H9 (cell line): ENCODE measurements at regions not wholly inside any gene's neighbourhood (a gene's known extent, or its start where the extent isn't known, plus 50 kb on each side); places are given as distances from the start of the nearest gene placed in this dataset.

Experiments used
- DNase-seq: peaks from one replicate; pipeline ENCODE4 v3.0.0-alpha.2; 2017
- H2AFZ ChIP-seq: one replicate; pipeline ENCODE4 v1.6.1; 2013; ENCODE audit warnings: mild to moderate bottlenecking, low read length, control low read depth, moderate library complexity
- H2AK5ac ChIP-seq: 2 replicates; pipeline ENCODE4 v1.6.1; 2013; ENCODE audit warnings: low read length, control low read depth, mixed read lengths; ENCODE audit not compliant: insufficient read length
- H2BK120ac ChIP-seq: one replicate; pipeline ENCODE4 v1.6.1; 2013; ENCODE audit warnings: low read depth, mild to moderate bottlenecking, low read length, control low read depth, inconsistent platforms; ENCODE audit not compliant: poor library complexity, severe bottlenecking
- H2BK12ac ChIP-seq: 2 replicates; pipeline ENCODE4 v1.6.1; 2013; ENCODE audit warnings: low read length, control low read depth, mixed read lengths, low read depth; ENCODE audit not compliant: insufficient read length
- H2BK15ac ChIP-seq: 2 replicates; pipeline ENCODE4 v1.6.1; 2013; ENCODE audit warnings: low read depth, low read length, control low read depth
- H2BK20ac ChIP-seq: one replicate; pipeline ENCODE4 v1.6.1; 2013; ENCODE audit warnings: low read depth, mild to moderate bottlenecking, low read length, control low read depth, inconsistent platforms; ENCODE audit not compliant: poor library complexity, severe bottlenecking
- H2BK5ac ChIP-seq: 2 replicates; pipeline ENCODE4 v1.6.1; 2013; ENCODE audit warnings: low read length, control low read depth, mixed read lengths; ENCODE audit not compliant: insufficient read length
- H3K14ac ChIP-seq: 2 replicates; pipeline ENCODE4 v1.6.1; 2013; ENCODE audit warnings: low read length, control low read depth; ENCODE audit not compliant: insufficient read depth
- H3K18ac ChIP-seq: 2 replicates; pipeline ENCODE4 v1.6.1; 2013; ENCODE audit warnings: low read depth, mild to moderate bottlenecking, mixed read lengths, low read length, control low read depth; ENCODE audit not compliant: insufficient read length
- H3K23ac ChIP-seq: 2 replicates; pipeline ENCODE4 v1.6.1; 2013; ENCODE audit warnings: low read length, control low read depth, mixed read lengths, low read depth; ENCODE audit not compliant: insufficient read length
- H3K23me2 ChIP-seq: 2 replicates; pipeline ENCODE4 v1.6.1; 2013; ENCODE audit warnings: low read depth, mild to moderate bottlenecking, mixed read lengths, low read length, control low read depth; ENCODE audit not compliant: insufficient read length, poor library complexity, severe bottlenecking
- H3K27ac ChIP-seq: 2 replicates; pipeline ENCODE4 v1.5.1; 2013; ENCODE audit warnings: low read length, control low read depth, mixed read lengths, low read depth; ENCODE audit not compliant: insufficient read length
- H3K27me3 ChIP-seq: 2 replicates; pipeline ENCODE4 v1.6.1; 2013; ENCODE audit warnings: low read length, control low read depth, inconsistent platforms; ENCODE audit not compliant: insufficient read depth
- H3K4ac ChIP-seq: 2 replicates; pipeline ENCODE4 v1.6.1; 2013; ENCODE audit warnings: low read depth, mild to moderate bottlenecking, control low read depth, inconsistent platforms, low read length, moderate library complexity
- H3K4me1 ChIP-seq: 2 replicates; pipeline ENCODE4 v1.6.1; 2013; ENCODE audit warnings: low read length, control low read depth, inconsistent platforms; ENCODE audit not compliant: insufficient read depth
- H3K4me2 ChIP-seq: 2 replicates; pipeline ENCODE4 v1.6.1; 2013; ENCODE audit warnings: low read length, control low read depth, mixed read lengths; ENCODE audit not compliant: insufficient read length, insufficient read depth
- H3K56ac ChIP-seq: 2 replicates; pipeline ENCODE4 v1.6.1; 2013; ENCODE audit warnings: low read depth, mild to moderate bottlenecking, mixed read lengths, low read length, control low read depth; ENCODE audit not compliant: insufficient read length
- H3K79me1 ChIP-seq: 2 replicates; pipeline ENCODE4 v1.6.1; 2013; ENCODE audit warnings: low read depth, mild to moderate bottlenecking, moderate library complexity, low read length, control low read depth, inconsistent platforms; ENCODE audit not compliant: insufficient read depth, poor library complexity, severe bottlenecking
- H3K79me2 ChIP-seq: 2 replicates; pipeline ENCODE4 v1.6.1; 2013; ENCODE audit warnings: low read length, control low read depth, inconsistent platforms; ENCODE audit not compliant: insufficient read depth
- H3K9ac ChIP-seq: 2 replicates; pipeline ENCODE4 v1.6.1; 2013; ENCODE audit warnings: low read length, control low read depth, mixed read lengths; ENCODE audit not compliant: insufficient read length; ENCODE audit errors: extremely low read depth
- H3K9me3 ChIP-seq: one replicate; pipeline ENCODE4 v1.6.1; 2013; ENCODE audit warnings: low read depth, low read length, inconsistent platforms; ENCODE audit not compliant: control insufficient read depth
- H3T11ph ChIP-seq: one replicate; pipeline ENCODE4 v1.6.1; 2013; ENCODE audit warnings: mild to moderate bottlenecking, low read length, control low read depth, inconsistent platforms
- H4K20me1 ChIP-seq: one replicate; pipeline ENCODE4 v1.6.1; 2013; ENCODE audit not compliant: control insufficient read depth, insufficient read length, insufficient read depth
- H4K5ac ChIP-seq: 2 replicates; pipeline ENCODE4 v1.6.1; 2013; ENCODE audit warnings: low read depth, mild to moderate bottlenecking, mixed read lengths, low read length, control low read depth; ENCODE audit not compliant: insufficient read length
- H4K8ac ChIP-seq: replicated peaks from 2 replicates; pipeline ENCODE4 v1.6.1; 2013; ENCODE audit warnings: low read length, control low read depth, mixed read lengths, low read depth; ENCODE audit not compliant: insufficient read length
- H4K91ac ChIP-seq: 2 replicates; pipeline ENCODE4 v1.6.1; 2013; ENCODE audit warnings: low read depth, mild to moderate bottlenecking, moderate library complexity, mixed read lengths, low read length, control low read depth; ENCODE audit not compliant: insufficient read length
- H3K27ac Mint-ChIP-seq, 3 experiments: 2 replicates in 2 of 3; 3 replicates in 1 of 3; pipeline ENCODE4 v1.8.0; 2020 to 2021; ENCODE audit warnings: mixed read lengths in 3 of 3, mild to moderate bottlenecking in 1 of 3, moderate library complexity in 1 of 3
- H3K27me3 Mint-ChIP-seq: 2 replicates; pipeline ENCODE4 v1.8.0; 2021; ENCODE audit warnings: low read depth, mild to moderate bottlenecking, moderate library complexity, mixed read lengths
- H3K36me3 Mint-ChIP-seq, 3 experiments: 2 replicates in 2 of 3; 3 replicates in 1 of 3; pipeline ENCODE4 v1.8.0; 2020 to 2021; ENCODE audit warnings: low read depth in 3 of 3, mixed read lengths in 3 of 3; ENCODE audit not compliant: insufficient read depth in 1 of 3
- H3K4me1 Mint-ChIP-seq, 2 experiments: 2 replicates each; pipeline ENCODE4 v1.8.0; 2020; ENCODE audit warnings: mixed read lengths in 2 of 2
- H3K4me3 Mint-ChIP-seq, 2 experiments: 2 replicates in 1 of 2; 3 replicates in 1 of 2; pipeline ENCODE4 v1.8.0; 2020 to 2021; ENCODE audit warnings: mild to moderate bottlenecking in 2 of 2, mixed read lengths in 2 of 2, moderate library complexity in 1 of 2
- H3K9me3 Mint-ChIP-seq, 2 experiments: 2 replicates in 1 of 2; 3 replicates in 1 of 2; pipeline ENCODE4 v1.8.0; 2020; ENCODE audit warnings: mild to moderate bottlenecking in 2 of 2, mixed read lengths in 2 of 2, moderate library complexity in 1 of 2
- CTCF ChIP-seq: fragments of 200-600 bp; sonication (generic); conservative IDR thresholded peaks from 3 replicates; pipeline ENCODE4 v1.8.0; 2021; ENCODE audit warnings: antibody characterized with exemption, mild to moderate bottlenecking

GRCh38 chr5:24026288-24026687, 518.9 kb downstream of the PRDM9 start:
- no peaks in the 10 kb centered on the region for H3K4me1 ChIP-seq
- no peak overlapping the region for H3K4ac ChIP-seq
- no peak for TF ChIP-seq CTCF
- H3K14ac ChIP-seq: no peak overlapping the region
- no peak overlapping the region for H2BK120ac ChIP-seq
- no peaks in the 10 kb centered on the region for H3K9me3 ChIP-seq
- H3K56ac ChIP-seq: no peak overlapping the region
- H4K8ac ChIP-seq: no peak overlapping the region
- no peak overlapping the region for H2BK20ac ChIP-seq
- H3T11ph ChIP-seq: no peak overlapping the region
- no peaks in the 10 kb centered on the region for H3K4me1 Mint-ChIP-seq
- no peak overlapping the region for H3K4me2 ChIP-seq
- no peak overlapping the region for H4K5ac ChIP-seq
- H3K36me3 Mint-ChIP-seq: peaks cover 6 to 16% (median 8%) of the 10 kb centered on the region in 3 experiments
- no peak overlapping the region for H2BK5ac ChIP-seq
- no peaks in the 10 kb centered on the region for H3K27me3 ChIP-seq
- H2AK5ac ChIP-seq: no peak overlapping the region
- no peak overlapping the region for H4K91ac ChIP-seq
- no peaks in the 10 kb centered on the region for H3K27me3 Mint-ChIP-seq
- DNase-seq: no peak
- H3K27ac ChIP-seq: no peak overlapping the region
- no peak overlapping the region for H3K9ac ChIP-seq
- no peak overlapping the region for H3K4me3 Mint-ChIP-seq
- no peak overlapping the region for H3K27ac Mint-ChIP-seq
- H2BK12ac ChIP-seq: no peak overlapping the region
- H4K20me1 ChIP-seq: no peaks in the 10 kb centered on the region
- no peak overlapping the region for H3K23ac ChIP-seq
- no peak overlapping the region for H2BK15ac ChIP-seq
- no peak overlapping the region for H3K18ac ChIP-seq
- peaks cover 21 to 57% of the 10 kb centered on the region in 2 experiments for H3K9me3 Mint-ChIP-seq
- no peaks in the 10 kb centered on the region for H3K23me2 ChIP-seq
- no peaks in the 10 kb centered on the region for H3K79me2 ChIP-seq
- no peak overlapping the region for H2AFZ ChIP-seq
- H3K79me1 ChIP-seq: no peaks in the 10 kb centered on the region
